HG03175 (cell line): ENCODE measurements at regions not wholly inside any gene's neighbourhood (a gene's known extent, or its start where the extent isn't known, plus 50 kb on each side); places are given as distances from the start of the nearest gene placed in this dataset.

Experiments
- ATAC-seq: cut with Tn5 transposase; IDR thresholded peaks from one replicate; pipeline ENCODE4 v1.9.1; 2021; ENCODE audit warnings: mild to moderate bottlenecking, moderate library complexity; ENCODE audit not compliant: unreplicated experiment

DNA sequence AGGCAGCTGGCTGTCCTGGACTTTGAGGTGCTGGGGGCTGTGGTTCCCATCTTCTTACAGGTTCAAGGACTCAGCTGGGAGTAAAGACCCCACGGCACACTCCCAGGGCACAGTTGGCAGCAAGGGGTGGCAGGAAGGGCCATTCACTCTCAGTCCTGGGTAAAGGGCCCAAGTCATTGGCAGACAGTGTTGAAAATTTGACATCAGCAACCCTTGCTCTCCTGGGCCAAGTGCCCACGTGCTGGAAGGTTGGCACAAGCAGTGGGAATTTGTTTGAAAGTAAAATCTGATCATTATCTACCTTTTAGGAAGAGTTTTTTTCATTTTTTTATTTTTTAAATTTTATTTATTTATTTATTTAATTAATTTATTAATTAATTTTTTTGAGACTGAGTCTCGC lies 241.6 kb upstream of the MKI67 start:
- ATAC-seq, result no peak

DNA sequence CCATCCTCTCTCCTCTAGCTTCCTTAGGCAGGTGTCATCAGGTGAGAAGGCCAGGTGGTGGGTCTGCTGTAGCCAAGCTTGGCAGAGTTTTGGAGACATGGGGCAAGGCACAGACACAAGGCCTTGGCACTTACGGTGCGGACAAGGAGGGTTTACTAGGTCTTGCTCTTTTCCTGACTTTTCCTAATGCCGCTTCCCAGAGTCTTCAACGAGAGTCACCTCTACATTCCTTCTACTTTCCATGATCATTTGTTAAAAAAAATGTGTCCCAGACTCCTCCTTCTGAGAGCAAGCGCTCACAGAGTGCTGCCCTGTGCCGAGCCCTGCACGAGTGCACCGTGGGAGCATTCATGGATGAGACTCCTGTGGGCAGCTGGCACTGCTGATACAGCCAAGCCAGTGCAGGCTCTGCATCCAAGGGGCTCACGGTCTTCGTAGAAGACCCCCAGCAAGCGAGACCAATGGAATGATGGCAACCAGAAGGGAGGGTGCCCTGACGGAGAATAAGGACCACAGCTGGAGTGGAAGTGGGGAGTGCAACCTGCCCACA lies 243.0 kb upstream of the MKI67 start:
- ATAC-seq, result no peak

DNA sequence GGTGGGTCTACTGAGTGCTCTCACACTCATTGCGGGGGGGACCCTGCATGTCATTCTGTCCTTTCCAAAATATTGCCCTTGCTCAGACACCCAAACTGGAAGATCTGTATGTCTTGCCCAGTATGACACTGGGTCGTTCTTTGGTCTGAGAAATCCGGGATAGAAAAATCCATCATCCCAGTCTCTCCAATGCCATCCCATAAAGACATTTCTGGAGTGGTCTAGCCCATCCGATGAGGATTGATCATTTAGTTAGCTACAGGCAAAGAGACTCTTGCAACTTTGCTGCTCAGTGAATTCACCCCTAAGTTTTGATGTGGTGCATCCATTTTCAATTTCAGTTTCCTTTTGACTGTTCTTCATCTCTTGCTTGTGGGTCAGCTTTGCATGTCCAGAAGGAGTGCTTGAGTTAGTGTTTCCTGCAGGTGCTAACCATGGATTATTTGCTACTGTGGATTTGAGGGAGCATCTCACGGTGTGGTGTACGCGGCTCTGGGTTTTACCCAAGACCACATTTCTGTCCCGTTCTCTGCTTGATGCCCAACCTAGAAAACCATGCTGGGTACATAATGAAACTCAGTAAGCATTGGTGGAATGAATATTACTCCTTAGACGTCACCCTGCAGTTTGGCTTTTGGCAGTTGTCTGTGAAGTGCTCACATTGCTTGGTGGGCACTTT lies 247.0 kb upstream of the MKI67 start:
- ATAC-seq, result peak; percentile 83

DNA sequence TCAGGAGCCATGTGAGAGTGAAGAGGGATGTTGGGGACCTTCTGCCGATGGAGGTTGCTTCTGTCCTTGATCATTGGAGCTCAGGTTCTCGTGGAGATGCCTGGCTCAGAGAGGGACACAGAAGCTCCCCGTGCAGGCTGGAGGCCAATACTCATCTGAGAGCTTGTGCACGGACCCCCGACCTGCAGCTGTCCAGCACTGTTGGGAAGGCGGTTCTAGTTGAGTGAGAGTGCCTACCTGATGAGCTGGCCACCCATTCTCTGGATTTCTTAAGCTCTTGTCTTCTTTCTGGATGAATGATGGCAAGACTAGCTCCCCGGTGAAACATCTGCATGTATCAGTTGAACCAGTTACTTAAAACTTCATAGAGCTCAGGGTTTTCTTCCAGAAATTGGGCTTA lies 247.6 kb upstream of the MKI67 start:
- ATAC-seq, result no peak

DNA sequence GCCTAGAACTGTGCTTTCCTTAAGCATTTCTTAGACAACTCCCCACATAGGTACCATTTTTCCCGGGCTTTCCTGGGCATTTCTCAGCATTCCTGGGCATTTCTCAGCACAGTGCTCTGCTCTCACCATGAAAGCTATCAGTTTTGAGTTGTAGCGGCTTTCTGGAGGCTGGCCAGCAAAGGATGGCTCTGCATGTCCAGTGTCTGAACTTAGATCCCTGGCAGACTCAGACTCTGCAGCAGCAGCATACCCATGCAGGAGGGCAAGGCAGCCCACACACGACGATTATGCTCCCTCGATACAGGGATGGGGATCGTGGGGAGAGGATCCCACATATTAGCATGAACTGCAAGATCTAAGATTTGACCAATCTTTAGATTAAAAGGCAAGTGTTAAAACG lies 248.9 kb upstream of the MKI67 start:
- ATAC-seq, result no peak

DNA sequence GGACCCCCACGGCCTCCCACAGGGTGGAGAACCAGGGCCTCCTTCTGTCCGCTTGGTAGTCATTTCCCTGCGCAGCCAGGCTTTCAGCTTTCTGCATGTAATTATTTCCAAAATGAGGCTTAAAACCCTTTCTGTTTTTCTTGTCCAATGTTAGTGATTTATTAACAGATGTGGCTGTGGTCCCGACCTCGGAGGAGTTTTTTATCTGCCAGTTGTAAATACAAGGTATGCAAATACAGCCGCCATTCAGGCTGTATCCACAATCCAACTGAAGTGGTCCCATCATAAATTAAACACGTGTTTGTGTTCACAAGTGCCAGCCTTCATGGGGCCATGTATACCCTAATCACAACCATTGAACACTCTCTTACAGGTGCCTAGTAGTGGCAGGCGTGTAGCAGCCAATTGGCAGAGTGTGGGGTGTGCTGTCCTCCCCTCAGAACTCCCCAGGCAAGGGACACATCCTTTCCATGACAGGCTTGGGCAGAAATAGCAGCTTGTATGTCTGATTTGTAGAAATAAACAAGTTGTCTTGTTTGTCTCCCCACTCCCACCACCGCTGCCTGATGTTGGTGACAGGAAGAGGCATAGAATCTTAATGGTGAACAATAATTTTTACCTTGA lies 251.3 kb upstream of the MKI67 start:
- ATAC-seq, result no peak

DNA sequence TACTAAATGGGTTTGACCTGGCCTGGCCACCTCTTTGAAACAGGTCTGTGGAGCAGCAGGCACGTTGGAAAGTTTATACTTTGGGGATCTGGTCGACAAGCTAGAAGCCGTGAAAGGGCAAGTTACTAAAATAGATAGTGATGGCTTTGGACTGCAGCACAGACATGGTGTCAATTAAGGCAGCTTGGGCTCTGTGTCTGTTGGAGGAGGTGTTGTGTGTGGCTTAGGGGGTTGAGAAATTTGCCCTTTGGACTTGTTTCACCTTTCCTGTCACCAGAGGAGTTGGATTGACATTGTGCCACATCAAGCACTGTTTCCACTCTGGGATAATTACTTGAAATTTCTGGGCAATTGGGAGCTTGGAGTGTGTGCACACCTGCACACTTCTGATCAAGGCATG lies 251.8 kb upstream of the MKI67 start:
- no peak for ATAC-seq

DNA sequence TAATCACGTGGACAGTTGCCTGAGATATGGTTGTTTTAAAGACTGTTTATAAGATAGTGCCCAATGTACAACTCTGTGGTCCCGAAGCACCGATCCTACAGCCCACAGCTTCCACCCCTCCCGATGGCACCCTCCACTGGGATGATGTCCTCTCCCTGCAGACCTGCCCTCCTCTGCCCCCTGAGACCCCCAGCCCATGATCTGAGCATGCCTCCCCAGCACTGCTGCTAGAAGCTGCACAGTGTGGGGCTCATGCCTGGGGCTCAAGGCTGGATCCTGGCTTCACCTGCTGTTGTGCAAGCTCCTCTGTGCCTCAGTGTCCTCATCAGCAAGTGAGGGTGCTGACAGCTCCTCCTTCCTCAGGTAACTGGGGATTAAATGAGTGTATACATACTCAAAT lies 254.7 kb upstream of the MKI67 start:
- no peak for ATAC-seq

DNA sequence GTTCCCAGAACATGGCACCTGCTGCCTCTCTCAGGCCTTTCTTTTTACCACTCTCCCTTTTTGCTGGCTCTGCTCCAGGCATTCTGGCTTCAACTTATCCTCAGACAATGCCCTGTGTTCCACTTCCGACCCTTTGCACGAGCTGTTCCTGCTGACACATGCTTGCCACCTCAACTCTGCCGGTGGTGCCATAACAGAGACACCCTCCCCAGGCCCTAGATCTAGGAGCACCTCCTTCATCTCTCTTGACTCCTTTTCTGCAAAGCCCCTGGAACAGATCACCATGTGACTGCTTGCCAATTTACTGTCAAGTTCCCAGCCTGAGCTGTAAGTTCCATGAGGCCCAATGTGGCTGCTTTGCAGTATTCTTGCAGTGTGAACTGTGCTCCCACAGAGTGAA lies 256.0 kb upstream of the MKI67 start:
- ATAC-seq, result no peak

DNA sequence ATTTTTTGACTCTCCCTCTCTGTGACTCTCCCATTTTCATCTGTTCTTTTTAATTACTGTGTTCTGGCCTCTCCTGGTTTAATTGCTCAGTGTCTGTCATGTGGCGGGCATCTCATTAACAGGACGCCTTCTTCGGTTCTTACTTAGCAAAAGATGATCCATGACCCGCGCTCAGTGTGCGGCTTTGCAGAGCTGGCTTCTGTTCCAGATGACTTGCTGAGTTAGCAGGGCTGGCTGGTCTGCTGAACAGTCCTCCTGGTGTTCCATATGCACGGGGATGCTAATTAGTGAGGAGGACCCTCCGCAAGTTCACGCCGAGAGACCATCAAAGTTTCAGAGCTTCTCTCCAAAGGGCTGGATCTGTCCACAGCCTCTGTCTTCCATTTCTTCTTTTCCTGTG lies 258.6 kb upstream of the MKI67 start:
- ATAC-seq, result no peak

DNA sequence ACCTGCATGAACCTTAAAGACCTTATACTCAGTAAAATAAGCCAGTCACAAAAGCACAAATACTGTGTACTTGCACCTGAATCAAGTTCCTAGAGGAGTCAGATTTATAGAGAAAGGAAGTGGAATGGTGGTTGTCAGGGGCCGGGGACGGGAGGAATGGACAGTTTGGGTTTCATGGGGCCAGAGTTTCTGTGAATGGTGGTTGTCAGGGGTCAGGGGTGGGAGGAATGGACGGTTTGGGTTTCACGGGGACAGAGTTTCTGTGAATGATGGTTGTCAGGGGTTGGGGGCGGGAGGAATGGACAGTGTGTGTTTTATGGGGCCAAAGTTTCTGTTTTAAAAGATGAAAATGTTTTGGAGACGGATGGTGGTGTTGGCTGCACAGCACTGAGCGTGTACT lies 260.0 kb upstream of the MKI67 start:
- no peak for ATAC-seq

DNA sequence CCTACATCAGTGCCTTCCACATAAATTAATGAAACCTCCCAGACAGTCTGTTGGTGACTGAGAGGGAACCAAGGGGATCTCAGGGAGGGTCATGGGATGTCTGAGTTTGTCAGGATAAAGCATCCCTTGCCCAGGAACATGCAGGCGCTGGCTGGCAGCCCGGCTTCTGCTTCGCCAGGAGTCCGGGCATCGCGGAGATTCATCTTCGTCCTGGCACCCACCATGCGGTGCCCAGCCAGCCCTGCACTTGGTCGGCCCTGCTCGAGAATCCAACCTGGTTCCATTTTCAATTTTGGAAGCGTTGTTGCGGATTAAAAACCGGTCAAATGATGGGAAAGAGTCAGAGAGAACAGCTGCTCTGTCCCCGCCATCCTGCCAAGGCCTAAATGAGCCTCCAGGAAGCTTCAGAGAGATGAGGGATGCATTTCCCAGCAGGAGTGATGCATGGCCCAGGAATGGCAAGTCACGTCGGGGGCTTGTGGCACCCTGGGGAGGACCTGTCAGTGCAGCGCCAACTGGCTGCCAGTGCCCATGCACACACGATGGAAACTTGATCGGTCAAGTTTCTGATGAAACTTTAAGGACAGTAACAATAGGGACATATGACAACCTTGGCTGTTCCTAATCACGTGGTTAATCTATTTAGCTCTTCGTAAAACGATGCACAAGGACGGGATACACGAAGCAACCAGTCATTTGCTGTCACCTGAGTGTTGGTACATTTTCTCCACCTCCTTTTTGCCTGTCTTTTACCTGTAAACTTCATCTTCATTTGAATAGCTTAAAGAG lies 260.8 kb upstream of the MKI67 start:
- ATAC-seq, result no peak

DNA sequence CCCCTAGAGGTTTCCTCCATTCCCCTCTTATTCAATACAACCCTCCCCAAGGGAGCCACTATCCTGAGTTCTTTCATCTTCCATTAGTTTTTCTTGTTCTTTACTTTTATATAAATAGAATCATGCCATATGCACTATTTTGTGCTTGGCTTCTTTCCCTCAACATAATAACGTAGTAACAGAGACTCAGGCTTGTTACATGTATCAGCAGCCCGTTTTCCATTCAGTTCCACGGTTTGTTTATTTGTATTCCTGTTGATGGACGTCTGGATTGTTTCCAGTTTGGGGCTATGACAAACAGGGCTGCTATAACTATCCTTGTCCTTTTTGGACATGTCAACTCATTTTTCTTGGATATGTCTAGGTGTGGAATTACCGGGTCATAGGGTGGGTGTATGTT lies 264.4 kb upstream of the MKI67 start:
- no peak for ATAC-seq

DNA sequence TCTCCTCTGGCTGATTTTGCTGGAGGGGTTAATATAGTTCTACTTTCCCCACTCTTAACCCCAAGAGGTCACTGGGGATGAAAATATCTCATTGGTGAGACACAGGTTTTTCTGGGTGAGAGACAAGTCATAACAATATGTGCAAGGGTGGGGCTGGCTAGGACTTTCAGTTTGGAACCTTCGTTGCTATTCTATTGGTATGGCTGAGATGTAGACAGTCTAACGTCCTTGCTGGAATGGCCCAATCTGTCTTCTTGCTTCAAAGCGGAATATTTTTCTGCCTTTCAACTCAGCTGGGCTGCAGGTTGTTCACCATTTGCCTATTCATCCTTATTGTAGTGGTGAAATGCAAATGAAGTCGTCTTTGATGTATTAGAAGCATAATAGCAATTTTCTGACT lies 267.3 kb upstream of the MKI67 start:
- ATAC-seq, result no peak

DNA sequence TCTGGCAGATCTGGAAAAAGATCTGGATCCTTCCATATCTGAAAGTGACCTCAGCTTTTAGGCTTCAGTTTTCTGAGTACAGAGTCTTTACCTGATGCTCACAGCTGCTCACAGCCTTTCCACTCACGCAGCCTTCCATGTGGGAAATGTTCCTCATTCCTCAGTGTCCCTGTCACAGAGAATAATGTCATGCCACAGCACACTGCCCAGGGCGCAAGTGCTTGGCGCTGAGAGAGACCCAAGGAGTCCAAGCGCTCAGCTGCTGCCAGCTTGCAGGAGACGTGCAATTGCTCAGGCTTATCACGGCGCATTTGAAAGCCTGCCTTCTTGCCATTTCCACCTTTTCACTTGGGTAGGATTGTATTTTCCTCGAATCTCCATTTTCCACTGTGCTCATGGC lies 271.9 kb upstream of the MKI67 start:
- ATAC-seq, result no peak

DNA sequence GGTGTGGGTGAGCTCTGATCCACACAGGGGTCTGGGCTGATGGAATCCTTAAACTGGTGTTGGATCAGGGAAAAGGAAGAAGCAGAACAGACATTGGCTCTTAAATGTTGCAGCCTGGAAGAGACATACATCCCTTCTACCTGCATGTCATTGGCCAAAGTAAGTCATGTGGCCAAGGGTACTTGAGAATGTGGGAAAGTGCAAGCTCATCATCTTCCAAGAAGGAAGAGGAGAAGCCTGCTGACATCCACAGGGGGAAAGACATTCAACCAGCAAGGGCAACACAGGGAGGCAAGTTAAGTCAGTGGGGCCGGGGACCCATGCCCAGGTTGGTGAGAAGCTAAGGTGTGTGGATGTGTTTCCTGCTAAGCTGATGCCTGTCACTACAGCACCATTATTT lies 272.8 kb upstream of the MKI67 start:
- ATAC-seq, result no peak

DNA sequence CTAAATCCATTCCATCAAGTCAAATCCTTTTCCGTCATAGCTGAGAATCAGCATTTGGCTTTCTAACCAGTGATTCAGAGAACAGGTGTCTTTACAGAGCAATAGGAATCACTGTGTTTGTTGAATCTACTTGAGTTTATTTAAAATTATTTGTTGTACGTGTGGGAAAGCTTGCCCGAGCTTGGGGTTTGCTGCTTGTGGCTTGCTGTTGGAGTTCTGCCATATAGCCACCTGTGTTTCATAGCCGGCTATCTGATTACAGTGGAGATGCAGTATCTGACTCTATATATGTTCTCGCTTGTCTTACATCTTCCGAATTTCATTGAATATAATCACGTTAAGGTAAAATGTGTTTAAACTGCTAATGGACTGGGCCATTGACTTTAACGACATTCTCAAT lies 274.3 kb upstream of the MKI67 start:
- no peak for ATAC-seq

DNA sequence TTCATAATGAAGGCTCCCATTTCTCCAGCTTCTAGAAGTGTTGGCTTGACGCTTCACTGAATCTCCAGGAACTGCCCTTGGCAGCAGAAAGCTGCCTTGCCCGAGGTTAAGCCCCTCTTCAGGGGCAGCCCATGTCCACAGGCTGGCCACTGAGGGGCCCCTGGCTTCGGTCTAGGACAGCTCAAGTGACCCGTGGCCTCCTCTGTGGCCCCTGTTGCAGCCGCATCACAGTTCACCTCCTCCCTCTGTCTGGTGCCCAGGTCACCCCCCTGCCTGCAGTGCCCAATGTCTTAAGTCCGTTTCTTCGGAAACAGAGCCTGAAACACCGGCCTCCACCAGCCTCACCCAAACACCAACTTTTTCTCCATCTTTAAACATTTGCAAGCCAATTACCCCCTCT lies 279.2 kb upstream of the MKI67 start:
- ATAC-seq, result no peak

DNA sequence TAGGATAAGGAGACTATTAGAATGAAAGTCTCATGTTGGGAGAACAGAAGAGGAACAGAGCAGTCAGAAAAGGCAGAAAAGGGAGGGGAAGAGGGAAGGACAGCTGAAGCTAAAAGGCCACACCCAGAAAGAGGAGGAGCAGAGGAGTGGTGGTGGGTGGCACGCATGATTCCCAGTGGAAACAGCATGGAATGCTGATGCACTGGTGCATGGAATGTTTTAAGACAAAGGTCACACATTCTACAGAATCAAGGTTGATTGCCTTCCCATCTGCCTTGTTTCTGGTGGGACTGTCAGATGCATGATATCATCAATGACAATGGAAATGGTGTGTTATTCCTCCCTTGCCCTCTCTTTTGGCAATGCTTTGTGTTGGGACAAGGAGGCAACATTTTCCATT lies 285.4 kb upstream of the MKI67 start:
- no peak for ATAC-seq

DNA sequence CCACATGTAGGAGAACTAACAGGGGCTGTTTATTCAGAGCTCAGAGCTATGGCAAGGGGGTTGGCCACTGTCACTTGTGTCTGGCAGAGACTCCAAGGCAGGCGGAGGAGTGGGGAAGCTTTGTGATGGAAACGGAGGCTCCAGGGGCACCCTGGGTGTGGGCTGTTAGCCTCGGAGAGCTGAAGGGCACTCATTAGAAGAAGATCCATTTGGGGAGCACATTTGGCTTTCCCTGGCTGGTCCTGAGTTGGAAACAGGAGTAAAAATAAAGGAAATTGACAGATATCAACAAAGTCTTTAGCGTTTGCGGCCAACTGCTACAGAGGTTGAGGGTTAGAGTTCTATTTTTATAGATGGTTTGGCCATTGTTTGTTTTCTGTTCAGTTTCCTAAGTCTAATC lies 288.3 kb upstream of the MKI67 start:
- no peak for ATAC-seq

DNA sequence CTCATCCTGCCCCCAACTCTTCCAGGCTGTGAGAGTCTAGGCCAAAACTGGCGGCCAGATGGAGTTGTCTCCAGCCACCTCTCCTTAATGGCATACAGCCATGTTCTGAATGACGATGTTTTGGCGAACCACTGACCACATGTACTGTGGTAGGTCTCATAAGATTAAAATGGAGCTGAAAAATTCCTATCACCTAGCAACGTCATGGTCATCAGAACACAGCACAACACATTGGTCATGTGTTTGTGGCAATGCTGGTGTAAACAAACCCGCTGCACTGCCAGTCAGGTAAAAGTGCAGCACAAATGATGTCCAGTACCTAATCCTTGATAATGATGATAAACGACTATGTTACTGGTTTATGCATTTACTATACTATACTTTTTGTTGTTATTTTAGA lies 290.0 kb upstream of the MKI67 start:
- ATAC-seq, result no peak

DNA sequence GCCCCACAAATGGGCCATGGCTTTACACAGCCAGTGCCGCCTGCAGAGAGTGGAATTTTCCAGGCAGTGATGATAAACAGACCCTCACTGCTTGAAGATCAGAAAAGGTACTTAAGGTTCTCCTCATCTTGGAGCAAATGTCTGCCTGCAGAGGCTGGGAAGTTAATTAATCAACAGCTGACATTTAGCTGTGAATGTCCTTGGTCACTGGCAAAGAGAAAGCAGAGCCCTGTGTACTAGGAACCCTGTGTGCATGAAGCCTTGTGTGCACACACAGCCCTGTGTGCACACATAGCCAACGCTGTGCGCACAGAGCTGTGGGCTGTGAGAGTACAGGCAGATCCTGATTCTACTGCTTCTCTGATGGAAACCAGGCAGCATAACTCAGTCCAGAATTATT lies 291.6 kb upstream of the MKI67 start:
- no peak for ATAC-seq
